ENCODE measurements at regions not wholly inside any gene's neighbourhood (a gene's known extent, or its start where the extent isn't known, plus 50 kb on each side); places are given as distances from the start of the nearest gene placed in this dataset.

DNA sequence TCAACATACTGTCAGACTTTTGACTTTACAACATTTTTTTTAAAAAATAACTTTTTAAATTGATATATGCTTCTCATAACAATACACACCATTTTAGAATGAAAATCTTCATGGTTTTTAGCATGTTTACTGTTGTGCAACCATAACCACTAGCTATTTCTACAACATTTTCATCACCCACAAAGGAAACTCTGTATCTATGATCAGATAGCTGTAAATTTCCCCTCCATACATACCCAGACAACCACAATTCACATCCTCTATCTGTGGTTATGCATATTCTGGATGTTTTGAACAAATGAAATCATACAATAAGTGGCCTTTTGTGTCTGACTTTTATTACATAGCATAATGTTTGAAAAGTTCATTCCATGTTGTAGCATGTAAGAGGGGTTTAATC lies 1666.0 kb downstream of the EFNB2 start:
- TF ChIP-seq, protein P1, sequence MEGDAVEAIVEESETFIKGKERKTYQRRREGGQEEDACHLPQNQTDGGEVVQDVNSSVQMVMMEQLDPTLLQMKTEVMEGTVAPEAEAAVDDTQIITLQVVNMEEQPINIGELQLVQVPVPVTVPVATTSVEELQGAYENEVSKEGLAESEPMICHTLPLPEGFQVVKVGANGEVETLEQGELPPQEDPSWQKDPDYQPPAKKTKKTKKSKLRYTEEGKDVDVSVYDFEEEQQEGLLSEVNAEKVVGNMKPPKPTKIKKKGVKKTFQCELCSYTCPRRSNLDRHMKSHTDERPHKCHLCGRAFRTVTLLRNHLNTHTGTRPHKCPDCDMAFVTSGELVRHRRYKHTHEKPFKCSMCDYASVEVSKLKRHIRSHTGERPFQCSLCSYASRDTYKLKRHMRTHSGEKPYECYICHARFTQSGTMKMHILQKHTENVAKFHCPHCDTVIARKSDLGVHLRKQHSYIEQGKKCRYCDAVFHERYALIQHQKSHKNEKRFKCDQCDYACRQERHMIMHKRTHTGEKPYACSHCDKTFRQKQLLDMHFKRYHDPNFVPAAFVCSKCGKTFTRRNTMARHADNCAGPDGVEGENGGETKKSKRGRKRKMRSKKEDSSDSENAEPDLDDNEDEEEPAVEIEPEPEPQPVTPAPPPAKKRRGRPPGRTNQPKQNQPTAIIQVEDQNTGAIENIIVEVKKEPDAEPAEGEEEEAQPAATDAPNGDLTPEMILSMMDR (IDR thresholded peaks at IDR 0.05): no peak
- no peak for TF ChIP-seq POLR2A (IDR thresholded peaks at IDR 0.05)
